Panc1 (cell line): ENCODE measurements at regions not wholly inside any gene's neighbourhood (a gene's known extent, or its start where the extent isn't known, plus 50 kb on each side); places are given as distances from the start of the nearest gene placed in this dataset.

Source experiments
- ATAC-seq: fragments of 200-7000 bp; cut with Tn5 transposase; 2 replicates; pipeline ENCODE4 v1.9.1; 2020; ENCODE audit warnings: mild to moderate bottlenecking, moderate library complexity
- BruUV-seq: library from RNA; stranded (reverse); fragments of 400-500 nt; replicated peaks from 2 replicates; lab custom pipeline; 2021; lab: Mats Ljungman, UMichigan
- CTCF ChIA-PET: fragments of 300-600 bp; sonication (Branson Sonifier 250); formaldehyde crosslinking; loops from one replicate; lab custom pipeline; 2022; ENCODE audit warnings: antibody characterized with exemption; lab: Charles Lee
- POLR2A ChIA-PET: fragments of 300-600 bp; sonication (Branson Sonifier 250); formaldehyde crosslinking; loops from one replicate; lab custom pipeline; 2022; ENCODE audit warnings: antibody characterized with exemption; lab: Charles Lee
- DNase-seq: peaks from one replicate; pipeline ENCODE4 v3.0.0-alpha.2; 2010; ENCODE audit warnings: low read depth, low spot score
- H3K27ac ChIP-seq: 2 replicates; pipeline ENCODE4 v1.5.1; 2011; ENCODE audit warnings: mild to moderate bottlenecking, low read length, inconsistent platforms
- H3K27me3 ChIP-seq: fragments of 200-500 bp; sonication (Bioruptor generic); 2 replicates; pipeline ENCODE4 v1.6.0; 2014; ENCODE audit warnings: low read length, inconsistent platforms; ENCODE audit not compliant: control insufficient read depth, insufficient read depth
- H3K36me3 ChIP-seq: fragments of 200-500 bp; sonication (Bioruptor generic); 2 replicates; pipeline ENCODE4 v1.5.1; 2014; ENCODE audit warnings: inconsistent platforms, mild to moderate bottlenecking, low read length, moderate library complexity; ENCODE audit not compliant: control insufficient read depth, insufficient read depth
- H3K4me1 ChIP-seq: 2 replicates; pipeline ENCODE4 v1.5.1; 2011; ENCODE audit warnings: inconsistent platforms, mild to moderate bottlenecking, low read length, moderate library complexity; ENCODE audit not compliant: control insufficient read depth, insufficient read depth
- H3K4me3 ChIP-seq, 2 experiments: 2 replicates each; pipeline ENCODE4 v1.5.1; 2011 to 2012; ENCODE audit warnings: low read depth in 2 of 2, low read length in 2 of 2, mild to moderate bottlenecking in 2 of 2, inconsistent platforms in 1 of 2, moderate library complexity in 1 of 2
- H3K9me3 ChIP-seq: fragments of 200-500 bp; sonication (Bioruptor generic); 2 replicates; pipeline ENCODE4 v1.5.1; 2014; ENCODE audit warnings: low read depth, mild to moderate bottlenecking, inconsistent platforms, low read length, moderate library complexity; ENCODE audit not compliant: control insufficient read depth, insufficient read depth
- CTCF ChIP-seq: fragments of 450-650 bp; IDR thresholded peaks from 2 replicates; pipeline ENCODE4 v1.5.1; 2017; ENCODE audit warnings: mild to moderate bottlenecking
- POLR2AphosphoS5 ChIP-seq: IDR thresholded peaks from 2 replicates; pipeline ENCODE4 v1.6.1; 2012; ENCODE audit warnings: mild to moderate bottlenecking, low read depth, low read length, moderate library complexity
- REST ChIP-seq, 2 experiments: IDR thresholded peaks; 2 replicates each; pipeline ENCODE4 v1.6.1; 2011 to 2012; ENCODE audit warnings: low read depth in 2 of 2, control low read depth in 1 of 2, low read length in 1 of 2, mild to moderate bottlenecking in 1 of 2, moderate library complexity in 1 of 2; ENCODE audit not compliant: insufficient read depth in 1 of 2
- SIN3A ChIP-seq: IDR thresholded peaks from 2 replicates; pipeline ENCODE4 v1.6.1; 2012; ENCODE audit warnings: low read depth, mild to moderate bottlenecking, low read length, moderate library complexity, borderline replicate concordance; ENCODE audit not compliant: insufficient read depth
- TCF7L2 ChIP-seq: IDR thresholded peaks from 2 replicates; pipeline ENCODE4 v1.6.1; 2011; ENCODE audit warnings: mild to moderate bottlenecking, low read depth, low read length, inconsistent platforms
- in situ Hi-C: cut with HindIII; loops from 2 replicates; pipeline ENCODE4 v1.10.0; 2016; ENCODE audit warnings: low sequenced_read_pairs, low pct_unique_long_range_greater_than_20kb
- intact Hi-C: fragments of 100-400 bp; cut with micrococcal nuclease; formaldehyde crosslinking; loops from one replicate; pipeline ENCODE4 v1.10.0; 2022; ENCODE audit not compliant: unreplicated experiment

GRCh38 chr10:121085367-121085766 lies 234.2 kb downstream of the WDR11 start:
- H3K9me3 ChIP-seq: no peaks in the 10 kb centered on the region
- BruUV-seq: no TSS peak
- no peak overlapping the region for H3K27ac ChIP-seq
- no peak for DNase-seq
- ChIA-PET CTCF (no interaction called here), POLR2A (no interaction called here)
- H3K4me3 ChIP-seq: no peak overlapping the region
- ATAC-seq: no peak
- peaks cover 7% of the 10 kb centered on the region for H3K27me3 ChIP-seq
- TF ChIP-seq CTCF (no peak), TCF7L2 (no peak), REST (IDR thresholded peaks at IDR 0.05; ENCODE audit: insufficient read depth in 1 of 2, low read depth in 2 of 2, low read length in 1 of 2) (no peak), POLR2AphosphoS5 (no peak), SIN3A (no peak)
- in situ Hi-C loops (no loop called here), intact Hi-C loops (no loop called here)
- H3K4me1 ChIP-seq: no peaks in the 10 kb centered on the region
- no peaks in the 10 kb centered on the region for H3K36me3 ChIP-seq

- ChIA-PET POLR2A (no interaction called here), CTCF (interaction anchor here (0.6 kb wide), 1 partner anchor 1597 kb away, joined by 6 read pairs; no protein-coding TSS in a partner anchor)
- Histone ChIP-seq H3K27ac (no peak overlapping the region), H3K36me3 (no peaks in the 10 kb centered on the region), H3K4me3 (no peak overlapping the region), H3K4me1 (no peaks in the 10 kb centered on the region), H3K27me3 (peaks cover 2% of the 10 kb centered on the region), H3K9me3 (no peaks in the 10 kb centered on the region)
- in situ Hi-C loops: no loop called here
- no TSS peak for BruUV-seq
- intact Hi-C loops: no loop called here
- ATAC-seq: no peak
- TF ChIP-seq TCF7L2 (no peak), CTCF (no peak), SIN3A (no peak), POLR2AphosphoS5 (no peak), REST (IDR thresholded peaks at IDR 0.05; ENCODE audit: insufficient read depth in 1 of 2, low read depth in 2 of 2, low read length in 1 of 2) (no peak)
- no peak for DNase-seq
Observed at GRCh38 chr10:121087129-121087528, 236.0 kb downstream of the WDR11 start.
